Muscle layer of colon (tissue), 2 donors: ENCODE measurements at regions not wholly inside any gene's neighbourhood (a gene's known extent, or its start where the extent isn't known, plus 50 kb on each side); places are given as distances from the start of the nearest gene placed in this dataset.

Experiments used
- H3K27ac ChIP-seq: one replicate; pipeline ENCODE4 v1.7.0; 2013; ENCODE audit warnings: low read depth, mild to moderate bottlenecking, low read length, moderate library complexity
- H3K27me3 ChIP-seq, 2 donors: one replicate each; pipeline ENCODE4 v1.7.0; 2013; ENCODE audit warnings: low read length in 2 of 2, mild to moderate bottlenecking in 2 of 2; ENCODE audit not compliant: insufficient read depth in 2 of 2, control insufficient read depth in 1 of 2
- H3K36me3 ChIP-seq: one replicate; pipeline ENCODE4 v1.7.0; 2013; ENCODE audit warnings: mild to moderate bottlenecking, low read length; ENCODE audit not compliant: insufficient read depth
- H3K4me1 ChIP-seq: one replicate; pipeline ENCODE4 v1.7.0; 2013; ENCODE audit warnings: mild to moderate bottlenecking, low read length; ENCODE audit not compliant: insufficient read depth
- H3K4me3 ChIP-seq, 2 donors: one replicate each; pipeline ENCODE4 v1.7.0; 2013; ENCODE audit warnings: low read length in 2 of 2, low read depth in 1 of 2, mild to moderate bottlenecking in 1 of 2, moderate library complexity in 1 of 2
- H3K9ac ChIP-seq: one replicate; pipeline ENCODE4 v1.7.0; 2013; ENCODE audit warnings: low read length
- H3K9me3 ChIP-seq: one replicate; pipeline ENCODE4 v1.7.0; 2013; ENCODE audit warnings: mild to moderate bottlenecking, low read length
- donor health status: abdominal sarcoma.
- donor health status: Adenocarcinoma of cecum.

DNA sequence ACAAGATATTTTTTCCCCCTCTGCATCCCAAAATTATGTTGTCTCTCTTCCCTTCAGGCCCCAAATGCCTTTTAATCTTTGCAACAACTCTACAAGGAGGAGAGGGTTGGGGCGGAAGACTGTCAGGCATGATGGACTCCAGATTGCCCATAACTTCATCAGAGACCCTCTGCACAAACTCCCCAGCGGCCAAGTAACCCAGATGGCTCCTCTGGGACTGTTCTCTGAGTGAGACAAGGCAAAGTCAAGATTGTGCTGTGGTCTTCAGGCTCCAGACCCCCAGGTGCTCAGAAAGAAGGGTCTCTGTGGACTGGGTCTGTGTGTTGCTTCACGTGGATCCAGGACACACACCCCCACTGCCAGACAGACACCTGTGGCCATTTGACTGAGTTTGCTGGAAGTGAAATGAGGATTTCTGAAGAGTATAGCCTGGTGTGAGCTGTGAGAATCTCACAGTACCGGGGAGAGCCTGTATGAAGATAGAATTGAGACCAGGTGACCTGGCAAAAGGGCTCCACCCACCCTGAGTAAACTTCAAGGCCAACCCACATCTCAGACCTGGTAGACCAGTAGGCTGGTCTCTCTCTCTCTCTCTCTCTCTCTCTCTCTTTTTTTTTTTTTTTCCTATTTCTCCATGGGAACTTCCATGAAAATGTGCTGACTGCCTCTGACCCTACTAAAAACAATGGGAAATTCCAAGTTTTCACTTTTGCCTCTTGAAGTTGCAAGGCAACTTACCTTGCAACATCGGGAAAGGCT is 354.1 kb downstream of the SOX9 start:
- no peaks in the 10 kb centered on the region for H3K9me3 ChIP-seq
- H3K4me3 ChIP-seq = no peak overlapping the region
- H3K36me3 ChIP-seq = no peaks in the 10 kb centered on the region
- H3K27ac ChIP-seq = no peak overlapping the region
- no peak overlapping the region for H3K9ac ChIP-seq
- H3K4me1 ChIP-seq = no peaks in the 10 kb centered on the region
- no peaks in the 10 kb centered on the region for H3K27me3 ChIP-seq

DNA sequence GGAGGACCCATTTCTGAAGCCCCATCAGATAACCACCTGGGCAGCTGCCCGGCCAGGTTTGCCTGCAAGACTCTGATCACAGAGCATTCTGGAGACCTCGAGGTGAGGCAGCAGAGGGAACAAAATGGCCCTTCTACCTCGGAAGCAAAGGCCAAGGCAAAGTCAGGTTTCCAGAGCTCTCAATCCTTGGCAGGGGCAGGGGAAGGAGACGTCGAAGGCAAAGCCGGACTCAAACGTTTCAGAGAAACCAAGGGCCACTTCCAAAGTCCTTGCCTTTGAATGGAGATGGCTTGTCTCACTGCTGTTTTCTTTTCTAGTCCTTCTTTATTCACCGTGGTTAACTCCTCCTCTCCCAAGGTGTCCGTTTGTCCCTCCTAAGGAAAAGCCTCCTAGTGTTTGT is 355.3 kb downstream of the SOX9 start:
- Histone ChIP-seq H3K9ac (no peak overlapping the region), H3K27me3 (no peaks in the 10 kb centered on the region), H3K27ac (no peak overlapping the region), H3K4me3 (no peak overlapping the region), H3K36me3 (no peaks in the 10 kb centered on the region), H3K9me3 (no peaks in the 10 kb centered on the region), H3K4me1 (no peaks in the 10 kb centered on the region)

DNA sequence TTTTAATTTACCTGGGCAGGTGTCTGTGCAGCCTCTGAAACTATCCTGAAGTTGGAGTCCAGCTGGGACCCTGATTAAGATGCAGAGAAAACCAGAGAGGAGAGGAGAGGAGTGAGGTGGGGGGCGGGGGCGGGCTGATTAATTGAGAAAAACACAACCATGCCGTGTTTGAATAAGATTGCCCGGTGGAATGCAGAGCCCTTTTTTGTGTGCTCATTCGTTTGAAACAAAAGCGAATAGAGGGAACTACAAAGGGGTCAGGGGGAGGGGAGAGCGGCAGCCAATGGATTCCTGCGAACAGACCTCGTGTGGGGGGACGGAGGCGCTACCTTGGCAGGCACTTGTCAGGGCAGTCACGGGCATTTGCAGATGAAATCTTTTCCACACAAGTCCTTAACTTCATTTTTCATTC is 355.8 kb downstream of the SOX9 start:
- Histone ChIP-seq H3K27ac (no peak overlapping the region), H3K4me3 (no peak overlapping the region), H3K27me3 (no peaks in the 10 kb centered on the region), H3K9ac (no peak overlapping the region), H3K4me1 (no peaks in the 10 kb centered on the region), H3K9me3 (no peaks in the 10 kb centered on the region), H3K36me3 (no peaks in the 10 kb centered on the region)

DNA sequence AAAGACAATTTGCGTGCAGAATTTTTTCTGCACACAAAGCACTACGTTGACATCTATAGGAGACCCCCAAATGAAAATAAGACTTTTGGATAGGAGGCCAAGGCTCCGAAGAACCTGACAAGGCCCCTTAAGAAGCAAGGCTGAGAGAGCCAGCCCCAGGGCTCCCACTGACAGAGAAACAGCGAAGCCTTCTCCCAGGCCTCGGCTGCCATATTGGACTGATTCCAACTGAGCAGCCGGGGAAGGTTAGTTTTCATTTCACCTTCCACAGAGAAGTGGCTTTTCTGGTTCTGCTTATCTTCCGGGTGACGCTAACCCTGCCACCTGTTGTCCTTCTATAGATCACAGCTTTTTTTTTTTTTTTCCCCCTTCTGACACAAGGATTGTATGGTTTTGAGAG is 356.7 kb downstream of the SOX9 start:
- no peak overlapping the region for H3K4me3 ChIP-seq
- H3K36me3 ChIP-seq = no peaks in the 10 kb centered on the region
- no peak overlapping the region for H3K27ac ChIP-seq
- no peaks in the 10 kb centered on the region for H3K27me3 ChIP-seq
- no peaks in the 10 kb centered on the region for H3K9me3 ChIP-seq
- no peak overlapping the region for H3K9ac ChIP-seq
- no peaks in the 10 kb centered on the region for H3K4me1 ChIP-seq

DNA sequence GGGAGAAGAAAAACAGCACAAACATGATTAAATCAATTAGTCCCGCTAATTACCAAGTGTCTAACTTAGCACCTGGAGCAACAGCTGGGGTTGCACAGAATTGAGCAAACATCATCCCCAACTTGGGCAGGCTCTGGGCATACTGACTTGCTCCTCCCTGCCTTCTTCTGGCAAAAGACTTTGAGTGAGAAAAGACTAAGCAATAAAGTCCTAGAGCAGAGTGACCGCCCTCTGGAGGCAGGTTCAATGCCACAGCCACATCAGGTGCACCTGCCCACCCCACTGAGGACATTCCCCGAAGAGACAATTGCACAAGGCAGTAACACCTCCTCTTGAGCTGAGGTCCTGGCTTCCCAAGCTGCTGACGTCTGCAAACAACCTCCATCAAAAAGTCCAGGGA is 358.3 kb downstream of the SOX9 start:
- Histone ChIP-seq H3K36me3 (no peaks in the 10 kb centered on the region), H3K27me3 (no peaks in the 10 kb centered on the region), H3K4me3 (no peak overlapping the region), H3K9ac (no peak overlapping the region), H3K27ac (no peak overlapping the region), H3K9me3 (no peaks in the 10 kb centered on the region), H3K4me1 (no peaks in the 10 kb centered on the region)

DNA sequence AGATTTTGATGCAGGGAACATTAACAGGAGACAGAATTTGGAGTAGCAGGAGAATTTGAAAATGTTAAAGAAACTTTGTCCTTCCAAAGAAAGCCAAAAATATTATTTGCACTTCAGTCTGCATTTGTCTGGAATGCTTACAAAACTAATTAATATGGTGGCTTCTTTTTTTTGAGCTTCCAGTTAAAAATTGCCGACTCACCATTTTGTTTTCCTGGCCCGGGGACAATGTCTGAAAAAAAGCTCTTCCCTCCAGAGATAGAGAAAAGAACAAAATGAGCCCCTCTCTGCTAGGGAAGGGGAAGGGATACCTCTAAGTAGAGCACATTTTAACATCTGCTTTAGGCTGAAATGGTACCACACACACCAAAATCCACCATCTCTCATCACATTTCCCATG is 360.8 kb downstream of the SOX9 start:
- Histone ChIP-seq H3K4me3 (no peak overlapping the region), H3K9me3 (no peaks in the 10 kb centered on the region), H3K9ac (no peak overlapping the region), H3K27ac (no peak overlapping the region), H3K36me3 (no peaks in the 10 kb centered on the region), H3K4me1 (no peaks in the 10 kb centered on the region), H3K27me3 (no peaks in the 10 kb centered on the region)

DNA sequence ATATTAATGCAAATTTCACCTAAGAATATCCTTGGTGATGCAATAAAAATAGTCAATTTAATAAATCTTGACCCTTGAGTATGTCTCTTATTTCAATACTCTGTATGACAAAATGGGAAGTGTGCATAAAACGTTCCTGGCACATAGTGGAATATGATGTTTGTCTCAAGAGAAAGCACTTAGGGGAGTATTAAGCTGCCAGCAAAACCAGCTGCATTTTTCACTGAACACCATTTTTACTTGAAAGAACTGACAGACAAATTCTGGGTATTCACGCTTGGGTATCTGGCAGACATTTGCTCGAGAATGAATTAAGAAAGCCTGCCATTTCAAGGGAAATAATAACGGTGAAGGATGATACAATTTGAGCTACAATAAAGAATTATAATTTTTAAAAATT is 364.8 kb downstream of the SOX9 start:
- Histone ChIP-seq H3K9ac (no peak overlapping the region), H3K36me3 (no peaks in the 10 kb centered on the region), H3K4me3 (no peak overlapping the region), H3K27ac (no peak overlapping the region), H3K27me3 (no peaks in the 10 kb centered on the region), H3K9me3 (peaks cover 3% of the 10 kb centered on the region), H3K4me1 (no peaks in the 10 kb centered on the region)

DNA sequence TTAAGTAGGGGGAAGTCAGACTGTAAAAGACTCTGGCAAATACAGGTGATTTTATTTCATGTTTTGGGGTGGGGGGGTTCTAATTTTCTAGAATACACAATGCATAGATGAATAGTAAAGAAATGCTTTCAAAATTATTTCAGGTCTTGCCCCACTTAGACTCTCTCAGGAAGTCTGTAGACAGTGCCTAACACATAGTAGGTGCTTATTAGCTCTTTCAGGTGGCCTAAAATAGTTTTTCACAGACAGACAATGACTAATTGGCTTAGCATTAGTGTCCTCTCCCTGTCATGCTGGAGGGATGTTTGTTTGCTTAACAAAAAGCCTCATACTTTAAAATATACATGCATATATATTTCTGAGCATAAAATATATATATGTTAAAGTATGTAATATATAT is 366.0 kb downstream of the SOX9 start:
- Histone ChIP-seq H3K9me3 (peaks cover 10% of the 10 kb centered on the region), H3K9ac (no peak overlapping the region), H3K27me3 (no peaks in the 10 kb centered on the region), H3K4me3 (no peak overlapping the region), H3K36me3 (no peaks in the 10 kb centered on the region), H3K4me1 (no peaks in the 10 kb centered on the region), H3K27ac (no peak overlapping the region)

DNA sequence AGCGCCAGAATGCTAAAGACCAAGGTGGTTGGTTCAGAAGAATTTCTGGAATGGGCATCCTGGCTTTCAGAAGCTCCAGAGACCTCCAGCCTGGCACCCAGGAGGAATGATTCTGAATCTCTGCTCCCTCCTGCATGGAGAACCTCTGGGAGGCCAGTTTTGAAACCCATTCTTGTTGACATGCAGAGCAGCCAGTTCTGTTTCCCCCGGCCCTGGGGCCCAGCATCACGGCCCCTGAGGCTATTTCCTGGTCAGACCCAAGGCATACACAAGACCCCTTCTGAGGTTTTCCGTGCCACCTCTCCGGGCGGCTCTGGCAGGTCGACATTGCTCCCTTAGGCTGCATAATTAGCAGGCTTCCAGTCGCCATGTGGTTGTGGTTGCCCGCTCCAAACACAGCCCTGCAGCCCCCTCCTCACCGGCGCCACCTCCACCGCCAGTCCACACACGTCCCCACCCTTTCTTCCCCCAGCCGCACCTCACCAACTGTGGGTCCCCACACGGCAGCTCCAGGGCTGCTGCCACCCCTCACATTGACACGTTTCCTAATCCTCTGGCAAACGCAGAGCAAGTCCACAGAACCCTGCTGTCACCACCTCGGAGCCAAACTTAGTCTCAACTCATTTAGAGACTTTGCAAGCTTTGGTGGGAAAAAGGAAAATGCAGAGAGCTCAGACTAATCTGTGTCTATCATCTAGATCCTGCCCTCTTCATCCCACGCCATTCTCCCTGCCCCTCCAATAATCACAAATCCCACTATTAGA is 367.1 kb downstream of the SOX9 start:
- H3K27ac ChIP-seq = no peak overlapping the region
- H3K9ac ChIP-seq = no peak overlapping the region
- no peak overlapping the region for H3K4me3 ChIP-seq

DNA sequence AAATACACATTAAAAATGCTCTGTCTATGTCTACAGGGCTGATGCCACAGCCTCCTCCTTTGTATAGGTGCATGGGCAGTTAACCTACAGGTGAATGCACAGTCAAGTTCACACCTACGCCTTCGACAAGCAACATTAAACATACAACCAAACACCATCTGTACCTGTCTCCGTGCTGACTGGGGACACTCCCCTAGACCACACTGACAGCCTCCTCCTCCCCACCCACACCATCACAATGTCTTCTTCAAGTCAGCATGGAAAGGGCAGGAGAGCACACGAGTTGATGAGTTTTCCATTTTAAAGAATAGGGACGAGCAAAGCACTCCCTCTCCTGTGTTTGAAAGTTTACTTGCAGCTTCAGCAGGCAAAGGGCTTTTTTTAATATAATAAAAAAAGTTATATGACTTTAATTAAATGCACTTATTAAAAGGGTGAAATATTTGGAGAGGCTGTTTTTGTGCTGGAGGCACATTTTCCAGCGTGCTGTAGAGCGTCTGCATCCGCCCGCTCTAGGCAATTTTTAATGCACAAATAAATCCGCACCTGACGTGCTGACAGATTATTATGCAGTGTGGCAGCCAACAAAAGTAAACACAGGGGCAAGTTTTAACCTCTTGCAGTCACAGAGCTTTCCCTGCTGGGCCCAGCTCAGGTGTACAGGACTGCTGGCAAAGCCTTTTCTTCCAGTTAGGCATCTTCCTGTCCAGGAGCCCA is 367.9 kb downstream of the SOX9 start:
- no peaks in the 10 kb centered on the region for H3K27me3 ChIP-seq
- H3K9me3 ChIP-seq = peaks cover 10% of the 10 kb centered on the region
- H3K9ac ChIP-seq = no peak overlapping the region
- H3K36me3 ChIP-seq = no peaks in the 10 kb centered on the region
- H3K4me3 ChIP-seq = no peak overlapping the region
- no peak overlapping the region for H3K27ac ChIP-seq
- no peaks in the 10 kb centered on the region for H3K4me1 ChIP-seq

More for the DNA sequence above, 367.1 kb downstream of the SOX9 start:
- Histone ChIP-seq H3K9me3 (peaks cover 10% of the 10 kb centered on the region), H3K36me3 (no peaks in the 10 kb centered on the region), H3K4me1 (no peaks in the 10 kb centered on the region), H3K27me3 (no peaks in the 10 kb centered on the region)

DNA sequence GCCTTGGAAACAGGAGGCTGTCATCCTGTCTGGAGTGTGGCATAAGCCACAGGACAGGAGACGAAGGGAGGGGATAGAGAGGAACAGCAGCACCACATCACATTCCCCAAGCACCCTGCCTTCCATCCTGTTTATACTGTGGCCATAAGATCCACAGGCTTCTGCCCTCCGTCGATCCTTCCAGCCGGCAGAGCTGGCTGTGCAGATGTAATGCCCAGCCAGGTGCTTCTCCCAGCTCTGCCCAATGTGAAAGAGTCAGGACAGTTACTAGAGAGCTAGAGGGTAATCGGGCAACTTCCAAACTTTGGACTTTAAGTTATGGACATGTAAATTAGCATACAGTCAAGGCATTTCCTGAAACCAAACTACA is 368.4 kb downstream of the SOX9 start:
- H3K4me3 ChIP-seq = no peak overlapping the region
- peaks cover 10% of the 10 kb centered on the region for H3K9me3 ChIP-seq
- H3K27me3 ChIP-seq = no peaks in the 10 kb centered on the region
- H3K9ac ChIP-seq = no peak overlapping the region
- no peak overlapping the region for H3K27ac ChIP-seq
- H3K4me1 ChIP-seq = no peaks in the 10 kb centered on the region
- H3K36me3 ChIP-seq = no peaks in the 10 kb centered on the region
